Stimulated activated naive B cell treated with anti-CD40 and anti-IgM and Interleukin-4, amounts not matched to agents 10 μg/mL and 1 μg/mL and 100 μg/mL, for 72 hours (primary cell): ENCODE measurements at regions not wholly inside any gene's neighbourhood (a gene's known extent, or its start where the extent isn't known, plus 50 kb on each side); places are given as distances from the start of the nearest gene placed in this dataset.

Source experiments
- ATAC-seq, 2 donors: fragments of 150-1000 bp; cut with Tn5 transposase; replicated peaks; 2 replicates each; pipeline ENCODE4 v1.10.0; 2021; ENCODE audit warnings: moderate library complexity in 1 of 2
- DNase-seq: peaks from one replicate; pipeline ENCODE4 v3.0.0; 2021
- H3K27ac Mint-ChIP-seq: one replicate; pipeline ENCODE4 v1.8.0; 2022; ENCODE audit warnings: mild to moderate bottlenecking, mixed read lengths
- H3K27me3 Mint-ChIP-seq, 2 donors: one replicate each; pipeline ENCODE4 v1.8.0; 2022; ENCODE audit warnings: mixed read lengths in 2 of 2
- H3K36me3 Mint-ChIP-seq, 2 donors: one replicate each; pipeline ENCODE4 v1.8.0; 2022; ENCODE audit warnings: mixed read lengths in 2 of 2, mild to moderate bottlenecking in 1 of 2
- H3K4me1 Mint-ChIP-seq, 2 donors: one replicate each; pipeline ENCODE4 v1.8.0; 2022; ENCODE audit warnings: mixed read lengths in 2 of 2, mild to moderate bottlenecking in 1 of 2
- H3K4me3 Mint-ChIP-seq, 2 donors: one replicate each; pipeline ENCODE4 v1.8.0; 2022; ENCODE audit warnings: mild to moderate bottlenecking in 2 of 2, mixed read lengths in 2 of 2, moderate library complexity in 1 of 2
- H3K9me3 Mint-ChIP-seq, 2 donors: one replicate each; pipeline ENCODE4 v1.8.0; 2022; ENCODE audit warnings: mixed read lengths in 2 of 2, mild to moderate bottlenecking in 1 of 2

GRCh38 chr13:74449811-74450524 is 315.8 kb upstream of the KLF12 start:
- peaks cover 0 to 3% of the 10 kb centered on the region in 2 donors for H3K4me1 Mint-ChIP-seq
- DNase-seq, result no peak
- H3K27ac Mint-ChIP-seq, result no peak overlapping the region
- no peaks in the 10 kb centered on the region for H3K36me3 Mint-ChIP-seq
- H3K4me3 Mint-ChIP-seq, result no peak overlapping the region
- peak in 1 of 2 donors; percentile 10 for ATAC-seq
- peaks cover 0 to 7% of the 10 kb centered on the region in 2 donors for H3K9me3 Mint-ChIP-seq
- H3K27me3 Mint-ChIP-seq, result peaks cover 16 to 24% of the 10 kb centered on the region in 2 donors

GRCh38 chr13:74444864-74445479 is 310.8 kb upstream of the KLF12 start:
- Mint-ChIP-seq H3K27me3 (peaks cover 6 to 11% of the 10 kb centered on the region in 2 donors), H3K4me3 (no peak overlapping the region), H3K36me3 (no peaks in the 10 kb centered on the region), H3K4me1 (no peaks in the 10 kb centered on the region), H3K9me3 (peaks cover 0 to 15% of the 10 kb centered on the region in 2 donors), H3K27ac (no peak overlapping the region)
- ATAC-seq (no peak), DNase-seq (no peak)

GRCh38 chr13:74444161-74444571 is 310.0 kb upstream of the KLF12 start:
- Mint-ChIP-seq H3K36me3 (no peaks in the 10 kb centered on the region), H3K27me3 (peaks cover 4 to 9% of the 10 kb centered on the region in 2 donors), H3K4me3 (no peak overlapping the region), H3K27ac (no peak overlapping the region), H3K9me3 (peaks cover 0 to 11% of the 10 kb centered on the region in 2 donors), H3K4me1 (no peaks in the 10 kb centered on the region)
- ATAC-seq (no peak), DNase-seq (no peak)

GRCh38 chr13:74443631-74444030 is 309.4 kb upstream of the KLF12 start:
- no peak overlapping the region for H3K27ac Mint-ChIP-seq
- H3K27me3 Mint-ChIP-seq, result peaks cover 0 to 9% of the 10 kb centered on the region in 2 donors
- no peaks in the 10 kb centered on the region for H3K36me3 Mint-ChIP-seq
- no peak for ATAC-seq
- H3K4me3 Mint-ChIP-seq, result no peak overlapping the region
- DNase-seq, result no peak
- H3K4me1 Mint-ChIP-seq, result no peaks in the 10 kb centered on the region
- H3K9me3 Mint-ChIP-seq, result peaks cover 0 to 8% of the 10 kb centered on the region in 2 donors

GRCh38 chr13:74442751-74443150 is 308.5 kb upstream of the KLF12 start:
- DNase-seq, result no peak
- peaks cover 0 to 6% of the 10 kb centered on the region in 2 donors for H3K27me3 Mint-ChIP-seq
- H3K27ac Mint-ChIP-seq, result no peak overlapping the region

GRCh38 chr13:74438901-74439300 is 304.7 kb upstream of the KLF12 start:
- peaks cover 5 to 6% of the 10 kb centered on the region in 2 donors for H3K27me3 Mint-ChIP-seq
- no peaks in the 10 kb centered on the region for H3K4me1 Mint-ChIP-seq
- H3K4me3 Mint-ChIP-seq, result no peak overlapping the region
- H3K27ac Mint-ChIP-seq, result no peak overlapping the region
- no peaks in the 10 kb centered on the region for H3K36me3 Mint-ChIP-seq
- ATAC-seq, result no peak
- peaks cover 0 to 8% of the 10 kb centered on the region in 2 donors for H3K9me3 Mint-ChIP-seq
- no peak for DNase-seq

More at GRCh38 chr13:74442751-74443150, 308.5 kb upstream of the KLF12 start:
- no peak for ATAC-seq
- H3K36me3 Mint-ChIP-seq, result no peaks in the 10 kb centered on the region
- H3K9me3 Mint-ChIP-seq, result peaks cover 0 to 8% of the 10 kb centered on the region in 2 donors
- H3K4me1 Mint-ChIP-seq, result no peaks in the 10 kb centered on the region
- no peak overlapping the region for H3K4me3 Mint-ChIP-seq

GRCh38 chr13:74434782-74435181 is 300.6 kb upstream of the KLF12 start:
- DNase-seq (no peak), ATAC-seq (no peak)
- H3K27ac Mint-ChIP-seq, result no peak overlapping the region
- H3K4me1 Mint-ChIP-seq, result no peaks in the 10 kb centered on the region
- H3K4me3 Mint-ChIP-seq, result no peak overlapping the region
- peaks cover 5 to 6% of the 10 kb centered on the region in 2 donors for H3K27me3 Mint-ChIP-seq
- H3K36me3 Mint-ChIP-seq, result no peaks in the 10 kb centered on the region
- no peaks in the 10 kb centered on the region for H3K9me3 Mint-ChIP-seq

GRCh38 chr13:74424455-74424854 is 290.3 kb upstream of the KLF12 start:
- ATAC-seq (no peak), DNase-seq (no peak)
- H3K4me3 Mint-ChIP-seq, result no peak overlapping the region
- H3K27me3 Mint-ChIP-seq, result peaks cover 0 to 11% of the 10 kb centered on the region in 2 donors
- H3K9me3 Mint-ChIP-seq, result no peaks in the 10 kb centered on the region
- H3K36me3 Mint-ChIP-seq, result no peaks in the 10 kb centered on the region
- H3K4me1 Mint-ChIP-seq, result no peaks in the 10 kb centered on the region
- no peak overlapping the region for H3K27ac Mint-ChIP-seq

GRCh38 chr13:74423434-74423833 is 289.2 kb upstream of the KLF12 start:
- Mint-ChIP-seq H3K27ac (no peak overlapping the region), H3K4me1 (no peaks in the 10 kb centered on the region), H3K36me3 (no peaks in the 10 kb centered on the region), H3K27me3 (peaks cover 0 to 11% of the 10 kb centered on the region in 2 donors), H3K9me3 (no peaks in the 10 kb centered on the region), H3K4me3 (no peak overlapping the region)
- DNase-seq, result no peak
- no peak for ATAC-seq

GRCh38 chr13:74414458-74414857 is 280.3 kb upstream of the KLF12 start:
- H3K4me1 Mint-ChIP-seq, result peaks cover 0 to 2% of the 10 kb centered on the region in 2 donors
- peaks cover 3% of the 10 kb centered on the region in 2 donors for H3K9me3 Mint-ChIP-seq
- no peak overlapping the region for H3K27ac Mint-ChIP-seq
- H3K36me3 Mint-ChIP-seq, result peaks cover under 1 to 1% of the 10 kb centered on the region in 2 donors
- DNase-seq (no peak), ATAC-seq (no peak)
- peaks cover 4 to 6% of the 10 kb centered on the region in 2 donors for H3K27me3 Mint-ChIP-seq
- no peak overlapping the region for H3K4me3 Mint-ChIP-seq

GRCh38 chr13:74413482-74413881 is 279.3 kb upstream of the KLF12 start:
- peaks cover 6 to 7% of the 10 kb centered on the region in 2 donors for H3K9me3 Mint-ChIP-seq

GRCh38 chr13:74409551-74409950 is 275.3 kb upstream of the KLF12 start:
- Mint-ChIP-seq H3K27me3 (no peaks in the 10 kb centered on the region), H3K9me3 (peaks cover 6 to 7% of the 10 kb centered on the region in 2 donors), H3K4me1 (peaks cover 5 to 14% of the 10 kb centered on the region in 2 donors), H3K36me3 (peaks cover 3 to 4% of the 10 kb centered on the region in 2 donors), H3K4me3 (no peak overlapping the region), H3K27ac (no peak overlapping the region)
- ATAC-seq (no peak), DNase-seq (no peak)

More at GRCh38 chr13:74413482-74413881, 279.3 kb upstream of the KLF12 start:
- H3K27me3 Mint-ChIP-seq, result peaks cover 4 to 6% of the 10 kb centered on the region in 2 donors
- H3K4me1 Mint-ChIP-seq, result peaks cover 3 to 7% of the 10 kb centered on the region in 2 donors
- ATAC-seq (no peak), DNase-seq (no peak)
- no peak overlapping the region for H3K27ac Mint-ChIP-seq
- H3K4me3 Mint-ChIP-seq, result no peak overlapping the region
- peaks cover 3 to 4% of the 10 kb centered on the region in 2 donors for H3K36me3 Mint-ChIP-seq

GRCh38 chr13:74406420-74406819 is 272.2 kb upstream of the KLF12 start:
- Mint-ChIP-seq H3K4me3 (peak overlapping the region; percentile 5 to 34), H3K9me3 (peaks cover 14 to 18% of the 10 kb centered on the region in 2 donors), H3K27ac (no peak overlapping the region), H3K27me3 (no peaks in the 10 kb centered on the region), H3K4me1 (peaks cover 5 to 14% of the 10 kb centered on the region in 2 donors), H3K36me3 (peaks cover 6 to 12% of the 10 kb centered on the region in 2 donors)
- DNase-seq (peak; percentile 16), ATAC-seq (peak; percentile 89 to 95)

GRCh38 chr13:74398599-74398998 is 264.4 kb upstream of the KLF12 start:
- Mint-ChIP-seq H3K9me3 (peaks cover 8 to 14% of the 10 kb centered on the region in 2 donors), H3K4me1 (no peaks in the 10 kb centered on the region), H3K4me3 (no peak overlapping the region), H3K36me3 (peaks cover 3 to 8% of the 10 kb centered on the region in 2 donors), H3K27me3 (no peaks in the 10 kb centered on the region), H3K27ac (no peak overlapping the region)
- DNase-seq (no peak), ATAC-seq (no peak)

GRCh38 chr13:74389056-74389455 is 254.9 kb upstream of the KLF12 start:
- Mint-ChIP-seq H3K4me1 (no peaks in the 10 kb centered on the region), H3K9me3 (peaks cover 4 to 7% of the 10 kb centered on the region in 2 donors), H3K27ac (no peak overlapping the region), H3K36me3 (no peaks in the 10 kb centered on the region), H3K27me3 (peaks cover 0 to 13% of the 10 kb centered on the region in 2 donors), H3K4me3 (no peak overlapping the region)
- DNase-seq (no peak), ATAC-seq (no peak)
